ENCODE measurements at regions not wholly inside any gene's neighbourhood (a gene's known extent, or its start where the extent isn't known, plus 50 kb on each side); places are given as distances from the start of the nearest gene placed in this dataset.

DNA sequence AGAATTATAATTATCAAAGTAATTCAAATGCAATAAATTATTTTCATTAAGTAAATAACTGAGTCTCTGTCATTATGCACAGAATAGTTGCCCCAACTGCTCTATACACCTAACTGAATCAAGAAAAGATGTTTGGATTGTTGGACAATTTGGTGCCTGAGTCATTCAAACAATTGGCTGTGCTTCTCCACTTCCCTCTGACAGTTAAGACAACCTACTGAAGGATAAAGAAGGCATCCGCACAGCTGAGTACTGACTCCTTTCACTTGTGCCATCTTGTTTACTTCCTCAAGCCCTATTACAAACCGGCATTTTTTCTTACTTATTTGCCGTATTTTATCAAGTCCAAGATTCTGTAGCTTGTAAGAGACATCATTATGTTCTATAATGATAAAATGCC lies 110.6 kb upstream of the C1QTNF7 start:
- no peaks in the 10 kb centered on the region for H3K9me3 ChIP-seq (replicated peaks; ENCODE audit: control insufficient read depth, insufficient read depth, low read length)
- SMC1A ChIA-PET (ENCODE audit: uncharacterized antibody, unreplicated experiment): no interaction called here
- H4K20me1 ChIP-seq (ENCODE audit: control insufficient read depth, insufficient read depth): no peaks in the 10 kb centered on the region
- no peak overlapping the region for H3K27ac ChIP-seq (ENCODE audit: control insufficient read depth, insufficient read depth)
- intact Hi-C loops (cut with micrococcal nuclease; ENCODE audit: unreplicated experiment) (no loop called here), in situ Hi-C loops (cut with MboI) (no loop called here)
- CTCF ChIA-PET: no interaction called here
- H3K4me2 ChIP-seq (ENCODE audit: control insufficient read depth, insufficient read depth): no peak overlapping the region
- no peak for DNase-seq (ENCODE audit: low read depth, low spot score)
- H3K27me3 ChIP-seq (replicated peaks in 1 of 2; ENCODE audit: control insufficient read depth in 2 of 2, insufficient read depth in 2 of 2, low read length in 1 of 2): no peaks in the 10 kb centered on the region
- BruUV-seq (replicated peaks): no TSS peak
- ATAC-seq: no peak
- RAD21 ChIA-PET (ENCODE audit: unreplicated experiment): no interaction called here
- WGBS (ENCODE audit: insufficient coverage, insufficient replicate concordance, low lambda C conversion rate, missing lambda C conversion rate): 74% methylated on average over 3 of the region's 3 CpGs
- H3K4me1 ChIP-seq (ENCODE audit: control insufficient read depth, insufficient read depth, low read length): no peaks in the 10 kb centered on the region
- TF ChIP-seq EGR1 (IDR thresholded peaks at IDR 0.05; ENCODE audit: borderline replicate concordance in 1 of 2, low read depth in 2 of 2, low read length in 2 of 2) (no peak), HCFC1 (IDR thresholded peaks at IDR 0.05; ENCODE audit: low read length) (no peak), SREBF2 (IDR thresholded peaks at IDR 0.05; ENCODE audit: low read length) (no peak), ZNF24 (IDR thresholded peaks at IDR 0.05) (no peak), ASH2L (IDR thresholded peaks at IDR 0.05; ENCODE audit: borderline replicate concordance, low read depth) (no peak), EZH2 (IDR thresholded peaks at IDR 0.05; ENCODE audit: borderline replicate concordance, control insufficient read depth, low read depth, low read length) (no peak), CBFB (IDR thresholded peaks at IDR 0.05; ENCODE audit: low read depth) (no peak)
- TF ChIP-seq, protein P1, sequence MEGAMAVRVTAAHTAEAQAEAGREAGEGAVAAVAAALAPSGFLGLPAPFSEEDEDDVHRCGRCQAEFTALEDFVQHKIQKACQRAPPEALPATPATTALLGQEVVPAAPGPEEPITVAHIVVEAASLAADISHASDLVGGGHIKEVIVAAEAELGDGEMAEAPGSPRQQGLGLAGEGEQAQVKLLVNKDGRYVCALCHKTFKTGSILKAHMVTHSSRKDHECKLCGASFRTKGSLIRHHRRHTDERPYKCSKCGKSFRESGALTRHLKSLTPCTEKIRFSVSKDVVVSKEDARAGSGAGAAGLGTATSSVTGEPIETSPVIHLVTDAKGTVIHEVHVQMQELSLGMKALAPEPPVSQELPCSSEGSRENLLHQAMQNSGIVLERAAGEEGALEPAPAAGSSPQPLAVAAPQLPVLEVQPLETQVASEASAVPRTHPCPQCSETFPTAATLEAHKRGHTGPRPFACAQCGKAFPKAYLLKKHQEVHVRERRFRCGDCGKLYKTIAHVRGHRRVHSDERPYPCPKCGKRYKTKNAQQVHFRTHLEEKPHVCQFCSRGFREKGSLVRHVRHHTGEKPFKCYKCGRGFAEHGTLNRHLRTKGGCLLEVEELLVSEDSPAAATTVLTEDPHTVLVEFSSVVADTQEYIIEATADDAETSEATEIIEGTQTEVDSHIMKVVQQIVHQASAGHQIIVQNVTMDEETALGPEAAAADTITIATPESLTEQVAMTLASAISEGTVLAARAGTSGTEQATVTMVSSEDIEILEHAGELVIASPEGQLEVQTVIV (IDR thresholded peaks at IDR 0.05; ENCODE audit: borderline replicate concordance, partially characterized antibody): no peak
- TF ChIP-seq, protein P2, sequence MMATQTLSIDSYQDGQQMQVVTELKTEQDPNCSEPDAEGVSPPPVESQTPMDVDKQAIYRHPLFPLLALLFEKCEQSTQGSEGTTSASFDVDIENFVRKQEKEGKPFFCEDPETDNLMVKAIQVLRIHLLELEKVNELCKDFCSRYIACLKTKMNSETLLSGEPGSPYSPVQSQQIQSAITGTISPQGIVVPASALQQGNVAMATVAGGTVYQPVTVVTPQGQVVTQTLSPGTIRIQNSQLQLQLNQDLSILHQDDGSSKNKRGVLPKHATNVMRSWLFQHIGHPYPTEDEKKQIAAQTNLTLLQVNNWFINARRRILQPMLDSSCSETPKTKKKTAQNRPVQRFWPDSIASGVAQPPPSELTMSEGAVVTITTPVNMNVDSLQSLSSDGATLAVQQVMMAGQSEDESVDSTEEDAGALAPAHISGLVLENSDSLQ (IDR thresholded peaks at IDR 0.05): no peak
- POLR2A ChIA-PET: no interaction called here
- no peak overlapping the region for H2AFZ ChIP-seq (ENCODE audit: control insufficient read depth, low read depth, low read length)
- H3K36me3 ChIP-seq (ENCODE audit: control insufficient read depth in 2 of 2, insufficient read depth in 2 of 2, low read length in 1 of 2): no peaks in the 10 kb centered on the region
- H3K79me2 ChIP-seq (ENCODE audit: control insufficient read depth, insufficient read depth, low read length): no peaks in the 10 kb centered on the region
- no peak for FAIRE-seq
- no peak overlapping the region for H3K9ac ChIP-seq (ENCODE audit: control insufficient read depth, insufficient read depth, low read length)
- no peak overlapping the region for H3K4me3 ChIP-seq
